DOHH2 (cell line): ENCODE measurements at regions not wholly inside any gene's neighbourhood (a gene's known extent, or its start where the extent isn't known, plus 50 kb on each side); places are given as distances from the start of the nearest gene placed in this dataset.
"Not testable (repeated sequence)": the region's sequence is repeated elsewhere in the genome, so short reads cannot be mapped to it uniquely, and the experiment has no call there.

Experiments
- H3F3A ChIP-seq: fragments of 200-600 bp; sonication (generic), shearing (Covaris generic); 2 replicates; pipeline ENCODE4 v1.6.0; 2016; ENCODE audit warnings: antibody characterized with exemption, mild to moderate bottlenecking; ENCODE audit not compliant: control insufficient read depth, insufficient read depth
- H3K27ac ChIP-seq: fragments of 200-600 bp; sonication (generic); 2 replicates; pipeline ENCODE4 v1.5.1; 2014; ENCODE audit warnings: low read depth, mild to moderate bottlenecking, low read length, moderate library complexity
- H3K27me3 ChIP-seq: fragments of 200-600 bp; sonication (generic); 2 replicates; pipeline ENCODE4 v1.6.1; 2014; ENCODE audit warnings: mild to moderate bottlenecking, low read length, mixed read lengths; ENCODE audit not compliant: control insufficient read depth
- H3K36me3 ChIP-seq: fragments of 200-600 bp; sonication (generic); 2 replicates; pipeline ENCODE4 v1.6.1; 2014; ENCODE audit warnings: mild to moderate bottlenecking, low read length, moderate library complexity, mixed read lengths; ENCODE audit not compliant: control insufficient read depth
- H3K4me1 ChIP-seq: fragments of 200-600 bp; sonication (generic); 2 replicates; pipeline ENCODE4 v1.6.1; 2014; ENCODE audit warnings: mild to moderate bottlenecking, low read length, mixed read lengths; ENCODE audit not compliant: control insufficient read depth
- H3K4me2 ChIP-seq: fragments of 200-600 bp; sonication (generic); 2 replicates; pipeline ENCODE4 v1.6.0; 2014; ENCODE audit warnings: mild to moderate bottlenecking, low read length, moderate library complexity
- H3K4me3 ChIP-seq: fragments of 200-600 bp; sonication (generic); 2 replicates; pipeline ENCODE4 v1.5.1; 2014; ENCODE audit warnings: mild to moderate bottlenecking, low read length, mixed read lengths
- H3K79me2 ChIP-seq: fragments of 200-600 bp; sonication (generic); 2 replicates; pipeline ENCODE4 v1.6.1; 2014; ENCODE audit warnings: mild to moderate bottlenecking, low read length, mixed read lengths; ENCODE audit not compliant: control insufficient read depth
- H3K9me2 ChIP-seq: fragments of 200-600 bp; sonication (generic); replicated peaks from 2 replicates; pipeline ENCODE4 v1.6.1; 2014; ENCODE audit warnings: mild to moderate bottlenecking, low read length, mixed read lengths; ENCODE audit not compliant: control insufficient read depth
- H3K9me3 ChIP-seq: fragments of 200-600 bp; sonication (generic); 2 replicates; pipeline ENCODE4 v1.6.1; 2014; ENCODE audit warnings: antibody characterized with exemption, low read length, mixed read lengths; ENCODE audit not compliant: control insufficient read depth, insufficient read depth
- H4K20me1 ChIP-seq: fragments of 200-600 bp; sonication (generic); 2 replicates; pipeline ENCODE4 v1.6.0; 2014; ENCODE audit warnings: low read depth, mild to moderate bottlenecking, antibody characterized with exemption, low read length, moderate library complexity; ENCODE audit not compliant: control insufficient read depth, insufficient read depth
- CTCF ChIP-seq: fragments of 200-600 bp; sonication (generic); IDR thresholded peaks from one replicate; pipeline ENCODE4 v1.5.1; 2014; ENCODE audit warnings: antibody characterized with exemption, mild to moderate bottlenecking, low read depth, low read length; ENCODE audit not compliant: poor library complexity, severe bottlenecking
- EZH2phosphoT487 ChIP-seq: fragments of 200-600 bp; sonication (generic); IDR thresholded peaks from 2 replicates; pipeline ENCODE4 v1.6.1; 2017; ENCODE audit warnings: borderline replicate concordance, mild to moderate bottlenecking, antibody characterized with exemption, low read length, moderate library complexity, mixed read lengths

- Histone ChIP-seq H4K20me1 (no peaks in the 10 kb centered on the region), H3K4me3 (no peak overlapping the region), H3K9me2 (no peaks in the 10 kb centered on the region), H3K27ac (no peak overlapping the region), H3K4me2 (no peak overlapping the region), H3K27me3 (no peaks in the 10 kb centered on the region), H3K79me2 (no peaks in the 10 kb centered on the region), H3K4me1 (no peaks in the 10 kb centered on the region), H3K36me3 (no peaks in the 10 kb centered on the region), H3K9me3 (no peaks in the 10 kb centered on the region), H3F3A (no peaks in the 10 kb centered on the region)
- TF ChIP-seq CTCF (no peak), EZH2phosphoT487 (no peak)
Measured at GRCh38 chr2:124986136-124986535, 961.0 kb downstream of the CNTNAP5 start.

- H3K9me2 ChIP-seq, H3K9me3 ChIP-seq, H3K4me1 ChIP-seq, H3K79me2 ChIP-seq, H3K27me3 ChIP-seq, H3K36me3 ChIP-seq, H3K4me3 ChIP-seq, H3F3A ChIP-seq, H3K27ac ChIP-seq, H3K4me2 ChIP-seq, H4K20me1 ChIP-seq: not testable (repeated sequence)
Measured at GRCh38 chr2:124986870-124987269, 961.8 kb downstream of the CNTNAP5 start.

GRCh38 chr2:124987436-124987835, 962.3 kb downstream of the CNTNAP5 start:
- not testable (repeated sequence) for H3K36me3 ChIP-seq, H3K4me2 ChIP-seq, H3K27me3 ChIP-seq, H3K27ac ChIP-seq, H4K20me1 ChIP-seq, H3K4me1 ChIP-seq, H3K9me2 ChIP-seq, H3K9me3 ChIP-seq, H3K79me2 ChIP-seq, H3F3A ChIP-seq, H3K4me3 ChIP-seq

GRCh38 chr2:124988111-124988510, 963.0 kb downstream of the CNTNAP5 start:
- Histone ChIP-seq H4K20me1 (no peaks in the 10 kb centered on the region), H3K4me1 (no peaks in the 10 kb centered on the region), H3K9me2 (no peaks in the 10 kb centered on the region), H3K36me3 (no peaks in the 10 kb centered on the region), H3K4me2 (no peak overlapping the region), H3K27ac (no peak overlapping the region), H3F3A (no peaks in the 10 kb centered on the region), H3K79me2 (no peaks in the 10 kb centered on the region), H3K4me3 (no peak overlapping the region), H3K9me3 (no peaks in the 10 kb centered on the region), H3K27me3 (no peaks in the 10 kb centered on the region)
- TF ChIP-seq EZH2phosphoT487 (no peak), CTCF (no peak)
